Karpas-422 (cell line): ENCODE measurements at regions not wholly inside any gene's neighbourhood (a gene's known extent, or its start where the extent isn't known, plus 50 kb on each side); places are given as distances from the start of the nearest gene placed in this dataset.

ENCODE experiments used
- DNase-seq: peaks from one replicate; pipeline ENCODE4 v3.0.0-alpha.2; 2015
- H2AFZ ChIP-seq: fragments of 200-600 bp; sonication (generic); 2 replicates; pipeline ENCODE4 v1.6.1; 2014; ENCODE audit warnings: antibody characterized with exemption, low read length, mixed read lengths
- H3K27ac ChIP-seq: fragments of 200-600 bp; sonication (generic); 2 replicates; pipeline ENCODE4 v1.5.1; 2014; ENCODE audit warnings: mild to moderate bottlenecking, low read length, moderate library complexity
- H3K27me3 ChIP-seq: fragments of 200-600 bp; sonication (generic); 2 replicates; pipeline ENCODE4 v1.6.1; 2014; ENCODE audit warnings: low read length, mixed read lengths
- H3K36me3 ChIP-seq: fragments of 200-600 bp; sonication (generic); 2 replicates; pipeline ENCODE4 v1.6.1; 2014; ENCODE audit warnings: low read length, mixed read lengths; ENCODE audit not compliant: insufficient read depth
- H3K4me1 ChIP-seq: fragments of 200-600 bp; sonication (generic); 2 replicates; pipeline ENCODE4 v1.6.1; 2014; ENCODE audit warnings: mild to moderate bottlenecking, low read length, mixed read lengths
- H3K4me2 ChIP-seq: fragments of 200-600 bp; sonication (generic); 2 replicates; pipeline ENCODE4 v1.6.1; 2014; ENCODE audit warnings: low read length, low read depth, mild to moderate bottlenecking; ENCODE audit not compliant: poor library complexity, severe bottlenecking
- H3K4me3 ChIP-seq: fragments of 200-600 bp; sonication (generic); 2 replicates; pipeline ENCODE4 v1.5.1; 2014; ENCODE audit warnings: mild to moderate bottlenecking, antibody characterized with exemption, low read length, mixed read lengths
- H3K79me2 ChIP-seq: fragments of 200-600 bp; sonication (generic); 2 replicates; pipeline ENCODE4 v1.6.1; 2014; ENCODE audit warnings: mild to moderate bottlenecking, low read length, mixed read lengths
- H3K9ac ChIP-seq: fragments of 200-600 bp; sonication (generic); 2 replicates; pipeline ENCODE4 v1.6.0; 2014; ENCODE audit warnings: low read length
- H3K9me2 ChIP-seq: fragments of 200-600 bp; sonication (generic), shearing (Covaris generic); replicated peaks from 2 replicates; pipeline ENCODE4 v1.6.0; 2014; ENCODE audit warnings: mild to moderate bottlenecking, low read length, moderate library complexity; ENCODE audit not compliant: insufficient read depth
- H3K9me3 ChIP-seq: fragments of 300-700, 200-600 bp; sonication (generic); 2 replicates; pipeline ENCODE4 v1.6.1; 2014; ENCODE audit warnings: low read length, mixed read lengths
- H4K20me1 ChIP-seq: fragments of 200-600 bp; sonication (generic); 2 replicates; pipeline ENCODE4 v1.6.1; 2014; ENCODE audit warnings: mild to moderate bottlenecking, antibody characterized with exemption, low read length, low read depth; ENCODE audit not compliant: insufficient read depth

DNA sequence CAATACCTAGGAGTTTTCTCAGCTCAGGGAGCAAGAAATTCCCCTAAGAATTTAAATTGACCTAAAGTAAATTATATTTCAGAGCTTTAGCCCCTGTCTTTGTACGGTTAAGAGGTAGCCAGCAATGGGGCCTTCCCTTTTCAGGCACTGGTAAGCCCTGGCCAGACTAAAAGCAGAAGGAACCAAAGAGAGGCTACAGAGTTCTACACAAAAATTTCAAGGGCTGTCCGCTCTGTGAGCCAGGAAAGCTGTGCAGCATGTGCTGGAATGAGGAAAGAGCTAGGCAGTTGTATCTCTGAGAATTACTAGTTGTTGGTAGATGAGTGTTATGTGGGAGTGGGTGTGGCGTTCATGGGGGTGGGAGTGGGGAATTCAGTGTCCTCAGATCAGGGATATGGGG is 96.3 kb upstream of the MAFB start:
- Histone ChIP-seq H3K9me3 (no peaks in the 10 kb centered on the region), H3K9me2 (no peaks in the 10 kb centered on the region), H3K4me3 (no peak overlapping the region), H3K4me2 (no peak overlapping the region), H3K27ac (no peak overlapping the region), H3K4me1 (no peaks in the 10 kb centered on the region), H4K20me1 (no peaks in the 10 kb centered on the region), H3K27me3 (no peaks in the 10 kb centered on the region), H3K9ac (no peak overlapping the region), H3K36me3 (no peaks in the 10 kb centered on the region), H3K79me2 (no peaks in the 10 kb centered on the region), H2AFZ (no peak overlapping the region)
- DNase-seq: no peak

DNA sequence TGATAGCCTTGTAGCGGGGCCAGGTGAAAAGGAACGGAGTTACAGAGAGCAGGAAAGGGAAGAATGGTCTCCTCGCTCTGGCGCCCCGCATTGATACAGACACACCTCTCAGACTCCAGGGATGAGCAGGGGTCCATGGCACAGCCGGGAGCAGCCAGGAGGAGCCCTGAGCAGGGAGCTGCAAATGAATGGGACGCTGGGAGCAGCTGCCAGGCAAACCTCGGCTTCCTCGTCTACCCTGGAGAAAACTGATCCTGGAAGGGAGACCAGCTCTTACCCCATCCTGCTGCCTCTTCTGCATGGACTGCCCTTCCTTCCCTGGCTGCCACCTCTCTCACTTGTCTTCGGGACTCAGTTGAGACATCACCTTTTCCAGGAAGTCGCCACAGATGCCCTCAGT is 97.3 kb upstream of the MAFB start:
- Histone ChIP-seq H3K27me3 (no peaks in the 10 kb centered on the region), H4K20me1 (no peaks in the 10 kb centered on the region), H3K9me2 (no peaks in the 10 kb centered on the region), H3K79me2 (no peaks in the 10 kb centered on the region), H3K4me3 (no peak overlapping the region), H3K9me3 (no peaks in the 10 kb centered on the region), H3K4me1 (no peaks in the 10 kb centered on the region), H3K4me2 (no peak overlapping the region), H3K36me3 (no peaks in the 10 kb centered on the region), H3K9ac (no peak overlapping the region), H2AFZ (no peak overlapping the region), H3K27ac (no peak overlapping the region)
- DNase-seq: no peak

DNA sequence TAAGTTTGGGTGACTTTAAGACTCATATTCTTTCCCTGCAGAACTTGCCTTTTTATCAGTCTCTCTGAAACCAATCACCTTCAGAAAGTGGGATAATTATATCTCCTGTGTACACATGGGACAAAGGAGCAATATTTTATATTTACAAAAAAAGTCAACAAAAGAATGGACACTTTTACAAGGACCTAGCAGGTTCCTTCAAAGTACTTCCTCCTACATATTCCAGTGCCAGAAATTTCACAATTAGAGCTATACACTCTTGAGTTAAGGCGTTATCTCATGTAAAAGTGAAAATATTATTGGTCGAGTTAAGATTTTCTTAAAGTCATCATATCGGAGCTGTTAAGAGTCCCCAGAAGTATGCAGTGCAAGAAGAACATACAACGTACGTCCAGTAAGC is 98.9 kb upstream of the MAFB start:
- no peaks in the 10 kb centered on the region for H3K9me3 ChIP-seq
- DNase-seq: no peak
- no peaks in the 10 kb centered on the region for H3K9me2 ChIP-seq
- H3K27ac ChIP-seq: no peak overlapping the region
- H3K4me3 ChIP-seq: no peak overlapping the region
- H3K36me3 ChIP-seq: no peaks in the 10 kb centered on the region
- no peaks in the 10 kb centered on the region for H3K79me2 ChIP-seq
- no peak overlapping the region for H3K9ac ChIP-seq
- no peak overlapping the region for H3K4me2 ChIP-seq
- no peaks in the 10 kb centered on the region for H3K27me3 ChIP-seq
- no peaks in the 10 kb centered on the region for H4K20me1 ChIP-seq
- no peak overlapping the region for H2AFZ ChIP-seq
- H3K4me1 ChIP-seq: no peaks in the 10 kb centered on the region

DNA sequence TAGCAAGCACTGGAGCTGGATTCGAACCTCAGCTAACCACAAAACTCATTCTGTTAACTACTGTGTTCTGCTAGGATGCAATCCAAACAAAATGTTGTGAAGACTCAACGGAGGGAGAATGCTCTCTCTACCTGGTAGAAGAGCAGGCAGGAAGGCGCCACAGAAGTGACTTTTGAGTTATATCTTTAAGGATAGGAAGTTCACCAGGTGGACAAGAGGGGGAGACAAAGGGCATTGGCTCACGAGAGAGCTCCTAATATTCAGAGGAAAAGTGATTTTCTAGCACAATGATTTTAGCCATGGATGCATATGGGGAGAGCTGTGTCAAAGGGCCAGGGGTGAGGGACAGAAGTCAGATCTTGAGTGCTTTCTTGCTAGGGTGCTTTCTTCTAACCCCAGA is 108.4 kb upstream of the MAFB start:
- Histone ChIP-seq H4K20me1 (no peaks in the 10 kb centered on the region), H3K9me2 (no peaks in the 10 kb centered on the region), H3K36me3 (no peaks in the 10 kb centered on the region), H3K27me3 (no peaks in the 10 kb centered on the region), H3K9me3 (no peaks in the 10 kb centered on the region), H3K9ac (no peak overlapping the region), H3K4me2 (no peak overlapping the region), H3K27ac (no peak overlapping the region), H3K4me3 (no peak overlapping the region), H3K79me2 (no peaks in the 10 kb centered on the region), H2AFZ (no peak overlapping the region), H3K4me1 (no peaks in the 10 kb centered on the region)
- peak; percentile 77 for DNase-seq

DNA sequence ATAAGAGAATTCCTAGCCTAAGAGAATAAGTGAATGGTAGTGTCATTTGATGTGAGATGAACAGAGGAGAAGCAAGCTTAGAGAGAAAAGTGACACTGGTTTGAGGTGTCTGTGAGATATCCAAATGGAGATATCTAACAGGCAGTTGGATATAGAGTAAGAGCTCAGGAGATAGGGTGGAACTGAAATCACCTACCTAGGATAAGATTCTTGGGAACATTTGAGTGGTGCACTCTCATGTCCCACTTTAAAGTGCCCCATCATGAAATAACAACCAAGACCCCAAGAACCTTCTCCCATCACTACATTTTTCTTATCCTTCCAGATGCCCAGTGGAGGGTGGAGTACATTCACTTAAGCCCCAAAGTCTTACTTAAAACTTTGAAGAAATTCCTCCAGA is 109.0 kb upstream of the MAFB start:
- H3K79me2 ChIP-seq: no peaks in the 10 kb centered on the region
- no peaks in the 10 kb centered on the region for H4K20me1 ChIP-seq
- H3K27ac ChIP-seq: no peak overlapping the region
- no peak overlapping the region for H3K9ac ChIP-seq
- no peak overlapping the region for H3K4me3 ChIP-seq
- H3K4me1 ChIP-seq: no peaks in the 10 kb centered on the region
- H3K27me3 ChIP-seq: no peaks in the 10 kb centered on the region
- no peak overlapping the region for H3K4me2 ChIP-seq
- H3K9me2 ChIP-seq: no peaks in the 10 kb centered on the region
- no peaks in the 10 kb centered on the region for H3K36me3 ChIP-seq
- H3K9me3 ChIP-seq: no peaks in the 10 kb centered on the region
- H2AFZ ChIP-seq: no peak overlapping the region
- DNase-seq: no peak

DNA sequence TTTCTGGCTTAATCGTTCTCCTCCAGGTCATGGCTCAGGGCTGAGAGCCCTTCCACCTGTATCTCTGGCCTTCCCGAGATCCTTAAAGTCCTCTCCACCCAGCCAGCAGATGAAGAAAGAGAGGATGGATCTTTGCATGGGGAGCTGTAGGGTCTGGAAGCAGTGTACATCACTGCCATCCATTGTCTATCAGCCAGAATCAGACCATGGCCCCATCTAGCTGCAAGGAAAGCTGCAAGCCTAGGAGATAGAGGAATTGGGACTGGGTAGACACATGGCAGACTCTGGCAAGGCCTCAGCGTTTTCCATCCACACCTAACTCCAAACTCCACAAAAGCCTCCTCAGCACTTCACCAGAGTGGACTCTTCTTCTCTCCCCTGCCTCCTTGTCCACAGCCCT is 113.8 kb upstream of the MAFB start:
- Histone ChIP-seq H4K20me1 (no peaks in the 10 kb centered on the region), H3K79me2 (no peaks in the 10 kb centered on the region), H3K27ac (no peak overlapping the region), H3K36me3 (no peaks in the 10 kb centered on the region), H3K27me3 (no peaks in the 10 kb centered on the region), H3K4me1 (no peaks in the 10 kb centered on the region), H3K9me3 (no peaks in the 10 kb centered on the region), H3K9me2 (no peaks in the 10 kb centered on the region), H3K9ac (no peak overlapping the region), H3K4me3 (no peak overlapping the region), H3K4me2 (no peak overlapping the region), H2AFZ (no peak overlapping the region)
- DNase-seq: no peak

DNA sequence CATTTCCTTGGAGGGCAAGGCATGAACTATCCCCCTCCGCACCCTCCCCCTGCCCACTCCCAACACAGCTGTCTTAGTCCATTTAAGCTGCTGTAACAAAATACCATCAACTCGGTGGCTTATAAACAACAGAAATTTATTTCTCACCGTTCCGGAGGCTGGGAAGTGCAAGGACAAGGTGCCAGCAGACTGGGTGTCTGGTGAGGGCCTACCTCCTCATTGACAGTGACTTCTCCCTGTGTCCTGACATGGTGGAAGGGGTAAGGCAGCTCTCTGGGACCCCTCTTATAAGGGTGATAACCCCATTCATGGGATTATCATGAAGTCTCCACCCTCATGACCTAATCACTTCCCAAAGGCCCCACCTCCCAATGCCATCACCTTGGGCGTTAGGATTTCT is 114.3 kb upstream of the MAFB start:
- H3K9me3 ChIP-seq: no peaks in the 10 kb centered on the region
- no peaks in the 10 kb centered on the region for H3K9me2 ChIP-seq
- H3K4me2 ChIP-seq: no peak overlapping the region
- H3K9ac ChIP-seq: no peak overlapping the region
- no peak overlapping the region for H2AFZ ChIP-seq
- no peak overlapping the region for H3K27ac ChIP-seq
- no peaks in the 10 kb centered on the region for H4K20me1 ChIP-seq
- no peak overlapping the region for H3K4me3 ChIP-seq
- no peak for DNase-seq
- no peaks in the 10 kb centered on the region for H3K79me2 ChIP-seq
- H3K27me3 ChIP-seq: no peaks in the 10 kb centered on the region
- no peaks in the 10 kb centered on the region for H3K36me3 ChIP-seq
- H3K4me1 ChIP-seq: no peaks in the 10 kb centered on the region

DNA sequence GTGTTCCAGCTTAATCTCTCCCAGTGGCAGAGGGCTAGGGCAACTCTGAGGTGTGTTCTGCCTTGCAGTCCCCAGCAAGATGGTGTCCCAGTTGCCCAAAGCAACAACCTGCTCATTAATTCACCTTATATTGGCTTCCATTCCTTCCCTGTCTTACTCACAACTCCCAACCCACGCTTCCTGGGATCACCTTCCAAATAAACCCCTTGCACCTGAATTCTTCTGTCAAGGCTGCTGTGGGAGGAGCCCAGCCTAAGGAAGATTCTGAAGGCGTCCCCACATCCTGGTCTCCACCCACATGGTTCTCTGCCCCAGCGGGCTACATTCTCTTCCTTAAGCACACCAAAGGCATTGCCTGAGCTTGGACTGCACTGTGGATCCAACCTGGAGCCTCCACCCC is 116.6 kb upstream of the MAFB start:
- no peaks in the 10 kb centered on the region for H3K36me3 ChIP-seq
- no peaks in the 10 kb centered on the region for H3K27me3 ChIP-seq
- H3K9ac ChIP-seq: no peak overlapping the region
- H3K4me2 ChIP-seq: no peak overlapping the region
- no peaks in the 10 kb centered on the region for H4K20me1 ChIP-seq
- H3K9me3 ChIP-seq: no peaks in the 10 kb centered on the region
- no peak for DNase-seq
- no peak overlapping the region for H2AFZ ChIP-seq
- no peak overlapping the region for H3K4me3 ChIP-seq
- no peaks in the 10 kb centered on the region for H3K79me2 ChIP-seq
- no peak overlapping the region for H3K27ac ChIP-seq
- H3K4me1 ChIP-seq: no peaks in the 10 kb centered on the region
- no peaks in the 10 kb centered on the region for H3K9me2 ChIP-seq
